ENCODE measurements at regions not wholly inside any gene's neighbourhood (a gene's known extent, or its start where the extent isn't known, plus 50 kb on each side); places are given as distances from the start of the nearest gene placed in this dataset.
"Not testable (repeated sequence)": the region's sequence is repeated elsewhere in the genome, so short reads cannot be mapped to it uniquely, and the experiment has no call there.

- no peak for DNase-seq (ENCODE audit: low read depth in 2 of 2)
Measured at GRCh38 chr5:168085261-168086031, 206.0 kb upstream of the WWC1 start.

GRCh38 chr5:168086104-168086610 is 205.3 kb upstream of the WWC1 start:
- DNase-seq (ENCODE audit: low read depth in 2 of 2), result no peak

- no peak for DNase-seq (ENCODE audit: low read depth in 2 of 2)
Measured at GRCh38 chr5:168086746-168087145, 204.7 kb upstream of the WWC1 start.

- no peak for DNase-seq (ENCODE audit: low read depth in 2 of 2)
Measured at GRCh38 chr5:168088410-168089173, 202.9 kb upstream of the WWC1 start.

GRCh38 chr5:168089201-168089887 is 202.1 kb upstream of the WWC1 start:
- DNase-seq (ENCODE audit: low read depth in 2 of 2), result no peak

- DNase-seq (ENCODE audit: low read depth in 2 of 2), result no peak
Measured at GRCh38 chr5:168092209-168093185, 198.9 kb upstream of the WWC1 start.

- no peak for DNase-seq (ENCODE audit: low read depth in 2 of 2)
Measured at GRCh38 chr5:168093200-168093910, 198.1 kb upstream of the WWC1 start.

- DNase-seq (ENCODE audit: low read depth in 2 of 2), result no peak
Measured at GRCh38 chr5:168096525-168096924, 194.9 kb upstream of the WWC1 start.

GRCh38 chr5:168097876-168098653 is 193.4 kb upstream of the WWC1 start:
- DNase-seq (ENCODE audit: low read depth in 2 of 2), result no peak

GRCh38 chr5:168101352-168101751 is 190.1 kb upstream of the WWC1 start:
- no peak for DNase-seq (ENCODE audit: low read depth in 2 of 2)

GRCh38 chr5:168103018-168103417 is 188.4 kb upstream of the WWC1 start:
- DNase-seq (ENCODE audit: low read depth in 2 of 2), result not testable (repeated sequence)

- no peak for DNase-seq (ENCODE audit: low read depth in 2 of 2)
Measured at GRCh38 chr5:168104350-168104749, 187.1 kb upstream of the WWC1 start.

- no peak for DNase-seq (ENCODE audit: low read depth in 2 of 2)
Measured at GRCh38 chr5:168104811-168105481, 186.5 kb upstream of the WWC1 start.

- no peak for DNase-seq (ENCODE audit: low read depth in 2 of 2)
Measured at GRCh38 chr5:168106008-168106761, 185.3 kb upstream of the WWC1 start.

GRCh38 chr5:168109441-168109840 is 182.0 kb upstream of the WWC1 start:
- no peak for DNase-seq (ENCODE audit: low read depth in 2 of 2)

GRCh38 chr5:168110384-168110783 is 181.1 kb upstream of the WWC1 start:
- no peak for DNase-seq (ENCODE audit: low read depth in 2 of 2)

GRCh38 chr5:168110870-168111832 is 180.3 kb upstream of the WWC1 start:
- DNase-seq (ENCODE audit: low read depth in 2 of 2), result no peak

Data from activated CD4-positive, alpha-beta T cell treated with anti-CD3 and anti-CD28 coated beads for 24 hours (primary cell).